ENCODE measurements at regions not wholly inside any gene's neighbourhood (a gene's known extent, or its start where the extent isn't known, plus 50 kb on each side); places are given as distances from the start of the nearest gene placed in this dataset.

- no peaks in the 10 kb centered on the region for H3K9me3 ChIP-seq
- no peaks in the 10 kb centered on the region for H3K36me3 ChIP-seq
- no peak for TF ChIP-seq CTCF (IDR thresholded peaks at IDR 0.05)
- H3K4me3 ChIP-seq, result no peak overlapping the region
- no peak overlapping the region for H3K27ac ChIP-seq
- intact Hi-C loops (cut with DNase I; ENCODE audit: low total_unique reads), result no loop called here
- H3K4me1 ChIP-seq, result no peaks in the 10 kb centered on the region
- H3K27me3 ChIP-seq, result no peaks in the 10 kb centered on the region
- no peak for DNase-seq
Observed at GRCh38 chr10:117899181-117899683, 147.5 kb downstream of the RAB11FIP2 start.

GRCh38 chr10:117900280-117900679 is 146.5 kb downstream of the RAB11FIP2 start:
- H3K9me3 ChIP-seq, result no peaks in the 10 kb centered on the region
- no peaks in the 10 kb centered on the region for H3K36me3 ChIP-seq
- no peaks in the 10 kb centered on the region for H3K4me1 ChIP-seq
- intact Hi-C loops (cut with DNase I; ENCODE audit: low total_unique reads), result no loop called here
- no peak overlapping the region for H3K27ac ChIP-seq
- H3K27me3 ChIP-seq, result no peaks in the 10 kb centered on the region
- DNase-seq, result no peak
- no peak for TF ChIP-seq CTCF (IDR thresholded peaks at IDR 0.05)
- no peak overlapping the region for H3K4me3 ChIP-seq

- intact Hi-C loops (cut with DNase I; ENCODE audit: low total_unique reads), result no loop called here
Observed at GRCh38 chr10:117903854-117904253, 142.9 kb downstream of the RAB11FIP2 start.

GRCh38 chr10:117905404-117905803 is 141.3 kb downstream of the RAB11FIP2 start:
- Histone ChIP-seq H3K27me3 (peaks cover 0 to 6% of the 10 kb centered on the region in 2 donors), H3K4me1 (no peaks in the 10 kb centered on the region), H3K9me3 (no peaks in the 10 kb centered on the region), H3K27ac (no peak overlapping the region), H3K36me3 (no peaks in the 10 kb centered on the region), H3K4me3 (no peak overlapping the region)
- DNase-seq, result no peak
- intact Hi-C loops (cut with DNase I; ENCODE audit: low total_unique reads), result no loop called here
- TF ChIP-seq CTCF (IDR thresholded peaks at IDR 0.05), result no peak

More at GRCh38 chr10:117903854-117904253, 142.9 kb downstream of the RAB11FIP2 start:
- TF ChIP-seq CTCF (IDR thresholded peaks at IDR 0.05), result no peak
- no peak for DNase-seq
- H3K4me1 ChIP-seq, result no peaks in the 10 kb centered on the region
- H3K27ac ChIP-seq, result no peak overlapping the region
- H3K4me3 ChIP-seq, result no peak overlapping the region
- no peaks in the 10 kb centered on the region for H3K9me3 ChIP-seq
- H3K36me3 ChIP-seq, result no peaks in the 10 kb centered on the region
- H3K27me3 ChIP-seq, result peaks cover 0 to 3% of the 10 kb centered on the region in 2 donors

GRCh38 chr10:117911684-117912083 is 135.1 kb downstream of the RAB11FIP2 start:
- no peaks in the 10 kb centered on the region for H3K4me1 ChIP-seq
- H3K4me3 ChIP-seq, result no peak overlapping the region
- peaks cover 0 to 9% of the 10 kb centered on the region in 2 donors for H3K27me3 ChIP-seq
- H3K9me3 ChIP-seq, result no peaks in the 10 kb centered on the region
- intact Hi-C loops (cut with DNase I; ENCODE audit: low total_unique reads), result no loop called here
- TF ChIP-seq CTCF (IDR thresholded peaks at IDR 0.05), result no peak
- DNase-seq, result no peak
- no peak overlapping the region for H3K27ac ChIP-seq
- no peaks in the 10 kb centered on the region for H3K36me3 ChIP-seq

GRCh38 chr10:117914334-117914733 is 132.4 kb downstream of the RAB11FIP2 start:
- no peak for TF ChIP-seq CTCF (IDR thresholded peaks at IDR 0.05)
- intact Hi-C loops (cut with DNase I; ENCODE audit: low total_unique reads), result no loop called here
- Histone ChIP-seq H3K27ac (no peak overlapping the region), H3K4me3 (no peak overlapping the region), H3K4me1 (no peaks in the 10 kb centered on the region), H3K27me3 (peaks cover 0 to 6% of the 10 kb centered on the region in 2 donors), H3K36me3 (no peaks in the 10 kb centered on the region), H3K9me3 (no peaks in the 10 kb centered on the region)
- DNase-seq, result no peak
